Coronary artery (tissue), 2 donors: ENCODE measurements at regions not wholly inside any gene's neighbourhood (a gene's known extent, or its start where the extent isn't known, plus 50 kb on each side); places are given as distances from the start of the nearest gene placed in this dataset.

ENCODE experiments used
- DNase-seq: peaks from one replicate; pipeline ENCODE4 v3.0.0-alpha.2; 2017; ENCODE audit warnings: low spot score
- H3K27ac ChIP-seq, 2 donors: fragments of 200-600 bp; sonication (generic); one replicate each; pipeline ENCODE4 v1.5.1; 2016 to 2019
- H3K4me3 ChIP-seq: fragments of 200-600 bp; sonication (generic); 2 replicates; pipeline ENCODE4 v1.5.1; 2016; ENCODE audit warnings: mild to moderate bottlenecking, moderate library complexity
- TF ChIP-seq, protein P1 (sequence below): fragments of 200-600 bp; sonication (generic); IDR thresholded peaks from one replicate; pipeline ENCODE4 v1.5.1; 2019; ENCODE audit warnings: antibody characterized with exemption

DNA sequence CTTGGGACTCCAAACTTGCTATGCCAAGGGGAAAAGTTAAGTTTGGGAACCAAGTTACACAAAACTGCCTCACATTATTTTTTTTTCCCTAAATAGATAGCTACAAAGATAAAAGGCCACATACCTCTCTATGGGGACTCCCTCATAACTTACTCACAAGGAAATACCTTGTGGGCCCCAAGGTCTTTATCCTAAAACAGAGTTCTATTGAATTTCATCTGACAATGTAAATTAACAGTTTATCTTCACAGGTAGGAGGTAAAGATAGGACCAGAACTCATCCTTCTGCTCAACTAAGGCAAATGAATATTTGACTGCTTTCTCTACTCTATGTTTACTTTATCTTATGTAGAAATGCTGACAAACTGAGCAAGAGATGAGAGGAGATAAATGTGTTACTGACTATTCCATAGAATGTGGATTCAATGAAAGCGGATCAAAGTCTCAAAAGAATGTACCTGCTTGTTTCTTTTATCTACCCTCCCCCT lies 1278.0 kb downstream of the OTOL1 start:
- TF ChIP-seq, protein P1, sequence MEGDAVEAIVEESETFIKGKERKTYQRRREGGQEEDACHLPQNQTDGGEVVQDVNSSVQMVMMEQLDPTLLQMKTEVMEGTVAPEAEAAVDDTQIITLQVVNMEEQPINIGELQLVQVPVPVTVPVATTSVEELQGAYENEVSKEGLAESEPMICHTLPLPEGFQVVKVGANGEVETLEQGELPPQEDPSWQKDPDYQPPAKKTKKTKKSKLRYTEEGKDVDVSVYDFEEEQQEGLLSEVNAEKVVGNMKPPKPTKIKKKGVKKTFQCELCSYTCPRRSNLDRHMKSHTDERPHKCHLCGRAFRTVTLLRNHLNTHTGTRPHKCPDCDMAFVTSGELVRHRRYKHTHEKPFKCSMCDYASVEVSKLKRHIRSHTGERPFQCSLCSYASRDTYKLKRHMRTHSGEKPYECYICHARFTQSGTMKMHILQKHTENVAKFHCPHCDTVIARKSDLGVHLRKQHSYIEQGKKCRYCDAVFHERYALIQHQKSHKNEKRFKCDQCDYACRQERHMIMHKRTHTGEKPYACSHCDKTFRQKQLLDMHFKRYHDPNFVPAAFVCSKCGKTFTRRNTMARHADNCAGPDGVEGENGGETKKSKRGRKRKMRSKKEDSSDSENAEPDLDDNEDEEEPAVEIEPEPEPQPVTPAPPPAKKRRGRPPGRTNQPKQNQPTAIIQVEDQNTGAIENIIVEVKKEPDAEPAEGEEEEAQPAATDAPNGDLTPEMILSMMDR: no peak
- Histone ChIP-seq H3K4me3 (no peak overlapping the region), H3K27ac (no peak overlapping the region)
- DNase-seq: no peak

GRCh38 chr3:162776148-162776547 lies 1279.5 kb downstream of the OTOL1 start:
- Histone ChIP-seq H3K4me3 (no peak overlapping the region), H3K27ac (no peak overlapping the region)
- DNase-seq: no peak
- TF ChIP-seq, protein P1: no peak

- DNase-seq: no peak
- Histone ChIP-seq H3K4me3 (no peak overlapping the region), H3K27ac (no peak overlapping the region)
- TF ChIP-seq, protein P1: no peak
Observed at GRCh38 chr3:162777118-162777517, 1280.5 kb downstream of the OTOL1 start.

GRCh38 chr3:162780313-162780712 lies 1283.7 kb downstream of the OTOL1 start:
- Histone ChIP-seq H3K4me3 (no peak overlapping the region), H3K27ac (no peak overlapping the region)
- TF ChIP-seq, protein P1: no peak
- no peak for DNase-seq

DNA sequence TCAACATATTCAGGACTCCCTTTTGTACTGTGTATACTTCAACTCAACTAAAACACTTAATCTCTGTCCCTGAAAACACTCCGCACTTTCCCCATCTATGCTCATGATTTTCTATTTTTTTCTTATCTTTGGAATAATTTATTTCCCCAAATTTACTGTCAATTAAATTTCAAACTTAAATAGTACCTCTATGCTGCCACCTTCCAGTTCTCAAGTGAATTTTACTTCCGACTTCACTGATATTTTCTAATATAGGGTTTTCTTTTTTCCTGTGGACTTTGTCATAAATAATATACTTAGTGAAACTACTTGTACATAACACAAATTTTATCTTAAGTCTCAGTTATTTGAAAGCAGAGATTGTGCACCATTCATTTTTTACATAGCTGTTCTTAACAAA lies 1303.3 kb downstream of the OTOL1 start:
- TF ChIP-seq, protein P1: no peak

GRCh38 chr3:162802228-162802965 lies 1305.8 kb downstream of the OTOL1 start:
- no peak overlapping the region for H3K27ac ChIP-seq
- H3K4me3 ChIP-seq: no peak overlapping the region
- TF ChIP-seq, protein P1: no peak
- no peak for DNase-seq

More for the DNA sequence above, 1303.3 kb downstream of the OTOL1 start:
- H3K27ac ChIP-seq: no peak overlapping the region
- no peak overlapping the region for H3K4me3 ChIP-seq
- DNase-seq: no peak

DNA sequence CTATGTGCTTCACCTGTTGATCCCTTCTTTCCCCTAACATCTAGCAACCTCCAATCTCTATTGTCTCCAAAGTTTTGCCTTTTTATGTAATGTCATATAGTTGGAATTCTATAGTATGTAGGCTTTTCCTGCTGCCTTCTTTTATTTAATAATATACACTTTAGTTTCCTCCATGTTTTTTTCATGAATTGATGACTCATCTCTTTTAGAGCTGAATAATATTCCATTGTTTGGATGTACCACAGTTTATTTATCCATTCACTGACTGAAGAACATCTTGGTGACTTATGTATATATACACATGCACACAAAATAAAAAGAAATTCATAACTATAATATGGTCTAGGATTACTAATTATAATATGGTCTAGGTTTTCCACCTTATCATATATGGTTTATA lies 1314.2 kb downstream of the OTOL1 start:
- TF ChIP-seq, protein P1: no peak
- Histone ChIP-seq H3K27ac (no peak overlapping the region), H3K4me3 (no peak overlapping the region)

More for the DNA sequence above, 1314.2 kb downstream of the OTOL1 start:
- no peak for DNase-seq
